T47D (cell line): ENCODE measurements at regions not wholly inside any gene's neighbourhood (a gene's known extent, or its start where the extent isn't known, plus 50 kb on each side); places are given as distances from the start of the nearest gene placed in this dataset.

ENCODE experiments used
- DNase-seq, 2 experiments: peaks; one replicate each; pipeline versions ENCODE4 v3.0.0 to v3.0.0-alpha.2; 2011 to 2012; ENCODE audit warnings: low read depth in 1 of 2, low spot score in 1 of 2
- JUND ChIP-seq: IDR thresholded peaks from 2 replicates; pipeline ENCODE4 v1.6.1; 2012; ENCODE audit warnings: low read depth
- in situ Hi-C: cut with HindIII; loops from 2 replicates; pipeline ENCODE4 v1.10.0; 2016; ENCODE audit warnings: low sequenced_read_pairs, low pct_unique_long_range_greater_than_20kb

GRCh38 chr13:76351541-76352229, 534.5 kb downstream of the KCTD12 start:
- no peak for TF ChIP-seq JUND
- DNase-seq, result no peak
- in situ Hi-C loops, result no loop called here

DNA sequence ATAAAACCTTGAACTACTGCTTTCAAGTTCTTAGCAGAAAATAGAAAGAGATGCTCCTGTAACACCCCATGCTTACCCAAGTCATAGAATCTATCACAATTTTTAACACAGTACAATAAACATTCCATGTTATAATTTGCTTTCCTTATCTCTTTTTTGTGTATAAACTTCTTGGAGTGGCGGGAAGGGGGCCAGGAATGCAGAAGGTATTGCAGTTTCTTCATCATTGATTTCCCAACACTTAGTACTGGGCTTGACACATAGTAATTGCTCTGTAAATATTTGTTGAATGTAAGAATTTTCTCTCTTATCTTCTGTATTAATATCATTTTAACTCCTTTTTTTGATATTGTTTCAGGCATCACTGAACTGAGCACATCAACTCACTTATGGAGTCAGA, 535.8 kb downstream of the KCTD12 start:
- in situ Hi-C loops, result no loop called here

DNA sequence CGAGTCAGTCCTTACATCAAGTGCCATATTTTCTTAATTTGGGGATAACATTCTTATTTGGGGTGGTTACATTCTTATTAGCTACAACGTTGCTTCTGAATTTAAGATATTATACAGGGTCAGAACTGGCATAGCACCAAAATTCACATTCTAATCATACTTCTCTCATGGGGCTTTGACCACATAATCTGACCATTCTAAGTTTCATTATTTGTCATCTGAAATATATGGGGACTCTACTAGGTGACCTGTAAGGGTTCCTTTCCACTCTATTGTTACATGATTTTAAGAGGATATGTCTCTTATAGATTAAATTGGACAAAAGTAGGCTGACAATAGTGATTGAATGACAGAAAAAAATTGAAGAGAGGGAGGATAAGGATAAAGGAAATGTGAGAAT, 536.5 kb downstream of the KCTD12 start:
- in situ Hi-C loops, result no loop called here
- TF ChIP-seq JUND, result no peak
- DNase-seq, result no peak

More for the DNA sequence above, 535.8 kb downstream of the KCTD12 start:
- DNase-seq, result no peak
- TF ChIP-seq JUND, result no peak

- no peak for DNase-seq
- in situ Hi-C loops, result no loop called here
- TF ChIP-seq JUND, result no peak
These were observed 546.6 kb downstream of the KCTD12 start for GRCh38 chr13:76339649-76340048.

- no peak for TF ChIP-seq JUND
- in situ Hi-C loops, result no loop called here
- DNase-seq, result no peak
These were observed 548.2 kb downstream of the KCTD12 start for GRCh38 chr13:76338003-76338402.

GRCh38 chr13:76336889-76337844, 549.0 kb downstream of the KCTD12 start:
- DNase-seq, result no peak
- no peak for TF ChIP-seq JUND
- in situ Hi-C loops, result no loop called here

DNA sequence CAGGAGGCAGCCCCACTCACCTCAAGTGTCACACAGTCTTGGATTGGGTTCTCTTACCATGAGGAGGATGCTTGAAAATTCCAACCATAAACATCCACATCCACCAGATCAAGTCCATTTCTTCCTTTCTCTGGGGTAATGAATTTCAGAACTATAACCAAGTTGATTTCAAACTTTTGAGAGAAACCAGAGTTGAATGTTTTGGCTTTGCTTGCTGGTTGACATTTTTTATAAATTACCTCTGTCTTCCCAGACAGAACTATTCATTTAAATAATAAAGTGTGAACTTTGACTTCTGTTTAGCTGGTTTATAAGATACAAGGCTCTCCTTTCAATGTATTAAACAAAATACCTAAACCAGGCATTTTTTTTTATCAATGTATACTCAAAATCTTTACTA, 550.7 kb downstream of the KCTD12 start:
- in situ Hi-C loops, result no loop called here
- TF ChIP-seq JUND, result no peak
- DNase-seq, result no peak

GRCh38 chr13:76331943-76332712, 554.1 kb downstream of the KCTD12 start:
- no peak for DNase-seq
- in situ Hi-C loops, result no loop called here
- TF ChIP-seq JUND, result no peak

GRCh38 chr13:76330761-76331160, 555.4 kb downstream of the KCTD12 start:
- no peak for TF ChIP-seq JUND
- in situ Hi-C loops, result no loop called here
- DNase-seq, result no peak

DNA sequence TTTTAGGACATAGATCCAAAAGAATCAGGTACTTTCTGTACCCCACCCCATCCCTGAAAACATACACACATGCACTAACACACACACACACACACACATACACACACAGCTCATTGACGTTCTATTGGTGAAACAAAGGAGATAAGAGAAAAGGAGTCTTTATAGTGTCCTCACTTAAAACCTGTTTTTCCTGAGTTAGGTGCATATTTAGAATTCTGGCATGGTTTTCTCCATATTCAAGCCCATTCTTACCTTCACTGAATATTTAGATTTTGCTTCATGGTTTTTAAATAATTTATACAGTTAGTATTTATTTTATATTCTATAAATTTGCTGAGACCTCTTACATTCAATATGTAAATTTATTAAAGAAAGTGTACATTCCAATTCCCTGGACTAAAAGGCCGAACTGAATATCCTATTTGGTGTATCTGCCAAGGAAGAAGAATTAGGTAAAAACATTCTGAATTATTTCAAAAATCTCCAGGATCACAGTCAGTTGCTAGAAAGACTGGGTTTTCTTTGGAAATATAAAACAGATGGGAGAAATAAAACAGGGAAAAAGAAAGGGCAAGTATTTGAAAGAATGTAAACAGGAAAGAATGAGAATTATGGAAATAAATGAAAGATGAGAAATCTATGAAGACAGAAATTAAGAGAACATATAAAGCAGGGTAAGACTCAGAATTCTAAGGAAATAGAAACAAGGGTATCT, 556.2 kb downstream of the KCTD12 start:
- TF ChIP-seq JUND, result no peak
- in situ Hi-C loops, result no loop called here

DNA sequence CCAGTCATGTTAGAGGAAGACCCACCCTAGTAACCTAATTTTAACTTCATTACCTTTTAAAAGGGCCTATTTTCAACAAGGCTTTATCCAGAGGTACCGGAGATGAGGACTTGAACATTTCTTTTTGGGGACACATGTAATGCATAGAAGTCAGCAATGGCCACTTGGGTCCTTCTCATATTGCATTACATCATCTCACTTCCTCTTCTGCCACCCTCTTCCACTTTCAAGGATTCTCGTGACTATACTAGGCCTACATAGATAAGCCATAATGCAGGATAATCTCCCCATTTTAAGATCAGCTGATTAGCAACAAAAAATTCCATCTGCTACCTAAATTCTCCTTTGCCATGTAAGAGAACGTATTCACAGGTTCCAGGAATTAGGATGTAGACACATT, 557.2 kb downstream of the KCTD12 start:
- no peak for TF ChIP-seq JUND
- no peak for DNase-seq
- in situ Hi-C loops, result no loop called here

More for the DNA sequence above, 556.2 kb downstream of the KCTD12 start:
- DNase-seq, result no peak

DNA sequence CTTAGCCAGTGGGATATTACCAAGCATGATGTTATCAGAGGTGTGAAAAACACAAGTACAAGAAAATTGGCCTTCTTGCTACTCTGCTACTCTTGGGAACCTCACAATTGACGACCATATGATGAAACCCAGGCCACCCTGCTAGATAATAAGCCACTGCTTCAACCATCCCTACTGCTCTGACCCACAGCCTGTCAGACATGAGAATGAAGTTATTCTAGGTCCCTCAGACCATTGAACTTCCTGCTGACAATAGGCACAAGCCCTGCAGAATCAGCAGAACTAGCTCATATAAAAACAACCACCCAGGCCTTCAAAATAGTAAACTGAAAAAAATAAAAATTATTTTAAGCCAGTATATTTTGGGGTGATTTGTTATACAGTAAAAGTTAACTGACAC, 559.9 kb downstream of the KCTD12 start:
- DNase-seq, result no peak
- TF ChIP-seq JUND, result no peak
- in situ Hi-C loops, result no loop called here
